ENCODE measurements at regions not wholly inside any gene's neighbourhood (a gene's known extent, or its start where the extent isn't known, plus 50 kb on each side); places are given as distances from the start of the nearest gene placed in this dataset.

GRCh38 chr1:163444665-163445064 is 122.9 kb downstream of the NUF2 start:
- TF ChIP-seq CTCF (IDR thresholded peaks at IDR 0.05; ENCODE audit: insufficient read depth, low read depth, low read length) (no peak), EZH2 (IDR thresholded peaks at IDR 0.05; ENCODE audit: insufficient read depth, low read length) (no peak)
- H3K27ac Mint-ChIP-seq (ENCODE audit: unreplicated experiment) = no peak overlapping the region
- no peak for FAIRE-seq

GRCh38 chr1:163450986-163451385 is 129.2 kb downstream of the NUF2 start:
- TF ChIP-seq CTCF (IDR thresholded peaks at IDR 0.05; ENCODE audit: insufficient read depth, low read depth, low read length) (no peak), EZH2 (IDR thresholded peaks at IDR 0.05; ENCODE audit: insufficient read depth, low read length) (no peak)
- no peaks in the 10 kb centered on the region for H3K4me1 ChIP-seq (ENCODE audit: insufficient read depth, low read length)
- no peak for FAIRE-seq
- no peaks in the 10 kb centered on the region for H4K20me1 ChIP-seq (ENCODE audit: insufficient read depth, low read length)
- H3K27ac ChIP-seq (ENCODE audit: low read depth, low read length) = no peak overlapping the region
- H3K9ac ChIP-seq (ENCODE audit: low read length) = no peak overlapping the region
- no peaks in the 10 kb centered on the region for H3K27me3 ChIP-seq (ENCODE audit: insufficient read depth, low read length)
- no peaks in the 10 kb centered on the region for H3K9me3 ChIP-seq (ENCODE audit: insufficient read depth, low read depth, low read length)
- no peak overlapping the region for H3K4me2 ChIP-seq (ENCODE audit: low read length)
- H3K27ac Mint-ChIP-seq (ENCODE audit: unreplicated experiment) = no peak overlapping the region
- H3K9me3 Mint-ChIP-seq (ENCODE audit: unreplicated experiment) = no peaks in the 10 kb centered on the region
- H3K36me3 Mint-ChIP-seq (ENCODE audit: low read depth, unreplicated experiment) = no peaks in the 10 kb centered on the region
- no peaks in the 10 kb centered on the region for H3K79me2 ChIP-seq (ENCODE audit: insufficient read depth, low read length)
- no peak overlapping the region for H2AFZ ChIP-seq (ENCODE audit: low read depth, low read length)
- H3K4me3 ChIP-seq (ENCODE audit: insufficient read depth, low read depth, low read length) = no peak overlapping the region
- H3K27me3 Mint-ChIP-seq (ENCODE audit: low read depth, unreplicated experiment) = peaks cover 10% of the 10 kb centered on the region
- H3K36me3 ChIP-seq (ENCODE audit: insufficient read depth, low read length) = no peaks in the 10 kb centered on the region
- no peak for DNase-seq (ENCODE audit: low read depth)
- no peaks in the 10 kb centered on the region for H3K4me1 Mint-ChIP-seq (ENCODE audit: low read depth, unreplicated experiment)
- no peak overlapping the region for H3K4me3 Mint-ChIP-seq (ENCODE audit: unreplicated experiment)

More at GRCh38 chr1:163444665-163445064, 122.9 kb downstream of the NUF2 start:
- Mint-ChIP-seq H3K27me3 (ENCODE audit: low read depth, unreplicated experiment) (no peaks in the 10 kb centered on the region), H3K4me3 (ENCODE audit: unreplicated experiment) (no peak overlapping the region), H3K4me1 (ENCODE audit: low read depth, unreplicated experiment) (no peaks in the 10 kb centered on the region), H3K9me3 (ENCODE audit: unreplicated experiment) (no peaks in the 10 kb centered on the region), H3K36me3 (ENCODE audit: low read depth, unreplicated experiment) (no peaks in the 10 kb centered on the region)
- Histone ChIP-seq H3K9me3 (ENCODE audit: insufficient read depth, low read depth, low read length) (no peaks in the 10 kb centered on the region), H2AFZ (ENCODE audit: low read depth, low read length) (no peak overlapping the region), H3K27ac (ENCODE audit: low read depth, low read length) (no peak overlapping the region), H3K9ac (ENCODE audit: low read length) (no peak overlapping the region), H3K4me1 (ENCODE audit: insufficient read depth, low read length) (no peaks in the 10 kb centered on the region), H4K20me1 (ENCODE audit: insufficient read depth, low read length) (no peaks in the 10 kb centered on the region), H3K4me3 (ENCODE audit: insufficient read depth, low read depth, low read length) (no peak overlapping the region), H3K36me3 (ENCODE audit: insufficient read depth, low read length) (no peaks in the 10 kb centered on the region), H3K27me3 (ENCODE audit: insufficient read depth, low read length) (no peaks in the 10 kb centered on the region), H3K4me2 (ENCODE audit: low read length) (no peak overlapping the region), H3K79me2 (ENCODE audit: insufficient read depth, low read length) (no peaks in the 10 kb centered on the region)
- no peak for DNase-seq (ENCODE audit: low read depth)

- Mint-ChIP-seq H3K4me3 (ENCODE audit: unreplicated experiment) (no peak overlapping the region), H3K36me3 (ENCODE audit: low read depth, unreplicated experiment) (no peaks in the 10 kb centered on the region), H3K27me3 (ENCODE audit: low read depth, unreplicated experiment) (peaks cover 6% of the 10 kb centered on the region), H3K9me3 (ENCODE audit: unreplicated experiment) (no peaks in the 10 kb centered on the region), H3K27ac (ENCODE audit: unreplicated experiment) (no peak overlapping the region), H3K4me1 (ENCODE audit: low read depth, unreplicated experiment) (no peaks in the 10 kb centered on the region)
- Histone ChIP-seq H2AFZ (ENCODE audit: low read depth, low read length) (no peak overlapping the region), H3K9me3 (ENCODE audit: insufficient read depth, low read depth, low read length) (no peaks in the 10 kb centered on the region), H4K20me1 (ENCODE audit: insufficient read depth, low read length) (no peaks in the 10 kb centered on the region), H3K79me2 (ENCODE audit: insufficient read depth, low read length) (no peaks in the 10 kb centered on the region), H3K4me1 (ENCODE audit: insufficient read depth, low read length) (no peaks in the 10 kb centered on the region), H3K36me3 (ENCODE audit: insufficient read depth, low read length) (no peaks in the 10 kb centered on the region), H3K4me3 (ENCODE audit: insufficient read depth, low read depth, low read length) (no peak overlapping the region), H3K9ac (ENCODE audit: low read length) (no peak overlapping the region), H3K4me2 (ENCODE audit: low read length) (no peak overlapping the region), H3K27me3 (ENCODE audit: insufficient read depth, low read length) (no peaks in the 10 kb centered on the region), H3K27ac (ENCODE audit: low read depth, low read length) (no peak overlapping the region)
- TF ChIP-seq EZH2 (IDR thresholded peaks at IDR 0.05; ENCODE audit: insufficient read depth, low read length) = no peak
- TF ChIP-seq CTCF (IDR thresholded peaks at IDR 0.05; ENCODE audit: insufficient read depth, low read depth, low read length) = no peak
- no peak for DNase-seq (ENCODE audit: low read depth)
- FAIRE-seq = no peak
These were observed 137.8 kb downstream of the NUF2 start for GRCh38 chr1:163459539-163459938.

Data from astrocyte (in vitro differentiated cells and primary cell).